ENCODE measurements at regions not wholly inside any gene's neighbourhood (a gene's known extent, or its start where the extent isn't known, plus 50 kb on each side); places are given as distances from the start of the nearest gene placed in this dataset.
"Not testable (repeated sequence)": the region's sequence is repeated elsewhere in the genome, so short reads cannot be mapped to it uniquely, and the experiment has no call there.

DNA sequence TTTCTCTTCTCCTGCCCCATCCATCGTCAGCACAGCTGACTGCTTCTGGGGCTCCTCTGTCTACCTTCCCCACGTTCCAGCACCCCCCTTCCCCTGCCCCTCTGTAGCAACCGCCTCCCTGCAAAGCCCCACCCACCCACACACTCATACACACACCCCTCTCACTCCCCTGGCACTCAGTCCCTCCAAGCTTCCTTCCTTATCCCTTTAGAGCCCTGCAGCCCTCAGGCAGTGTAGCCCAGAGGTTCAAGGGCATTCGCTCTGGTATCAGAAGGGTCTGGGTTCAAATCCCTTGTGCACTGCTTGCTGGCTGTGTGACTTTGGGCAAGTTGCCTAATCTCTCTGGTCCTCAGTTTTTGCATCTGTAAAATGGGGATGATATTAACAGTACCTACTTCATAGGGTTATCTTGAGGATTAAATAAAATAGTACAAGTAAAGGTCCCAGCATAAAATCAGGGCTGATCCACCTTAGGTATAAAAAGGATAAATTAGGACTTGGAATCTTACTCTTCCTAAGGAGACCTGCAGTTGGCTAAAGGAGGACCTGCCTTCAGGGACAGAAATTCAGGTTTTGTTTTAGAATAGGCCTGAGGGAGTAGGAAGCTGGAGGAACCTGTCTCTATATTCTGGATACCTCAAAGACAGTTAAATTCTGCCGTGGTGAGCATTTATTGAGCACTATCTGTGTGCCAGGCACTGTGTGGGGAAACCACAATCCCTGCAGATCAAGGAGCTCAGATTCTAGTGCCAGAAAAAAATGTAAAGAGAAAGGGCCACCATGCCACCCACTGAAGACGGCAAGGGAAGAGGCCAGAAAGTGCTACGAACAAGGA, 94.1 kb downstream of the SNX5 start:
- ATAC-seq: peak; percentile 63
- intact Hi-C loops (cut with micrococcal nuclease): no loop called here
- no peak for DNase-seq

DNA sequence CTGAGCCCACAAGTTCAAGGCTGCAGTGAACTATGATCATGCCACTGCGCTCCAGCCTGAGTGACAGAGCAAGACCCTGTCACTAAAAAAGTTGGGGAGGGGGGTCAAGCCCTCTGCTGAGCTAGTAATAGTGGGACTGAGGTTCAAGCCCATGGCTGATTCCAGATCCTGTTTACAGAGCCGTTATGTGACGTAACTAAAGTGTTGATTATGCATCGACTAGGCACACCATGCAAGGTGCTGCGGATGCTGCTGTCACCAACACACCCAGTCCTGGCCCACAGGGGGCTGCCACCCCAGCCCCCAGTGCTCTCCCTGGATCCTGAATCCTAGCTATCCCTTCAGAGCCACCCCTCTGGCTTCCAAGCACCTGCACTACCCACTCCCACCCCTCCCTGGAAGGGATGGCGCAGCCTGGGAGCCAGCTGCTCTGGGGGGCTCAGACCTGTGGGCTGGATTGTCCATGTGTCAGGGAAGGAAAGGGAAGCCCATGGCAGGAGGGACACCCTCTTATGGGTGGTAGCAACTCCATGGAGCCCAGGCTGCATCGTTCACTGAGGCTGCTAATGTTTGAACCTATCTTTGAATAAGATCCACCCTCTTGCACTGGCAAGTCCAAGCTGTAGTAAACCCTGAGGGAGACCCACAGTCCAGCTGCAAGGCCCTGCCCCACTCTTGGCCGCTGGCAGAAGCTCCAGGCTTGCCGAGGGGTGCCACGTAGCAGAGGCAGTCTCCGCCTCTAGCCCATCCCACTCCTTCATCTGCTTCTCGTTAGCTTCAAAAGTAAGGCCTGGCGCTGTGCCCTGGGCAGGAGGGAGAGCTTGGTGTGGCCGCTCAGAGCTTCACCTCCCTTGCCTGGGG, 95.0 kb downstream of the SNX5 start:
- intact Hi-C loops (cut with micrococcal nuclease): no loop called here
- ATAC-seq (peak; percentile 88), DNase-seq (peak; percentile 90)

DNA sequence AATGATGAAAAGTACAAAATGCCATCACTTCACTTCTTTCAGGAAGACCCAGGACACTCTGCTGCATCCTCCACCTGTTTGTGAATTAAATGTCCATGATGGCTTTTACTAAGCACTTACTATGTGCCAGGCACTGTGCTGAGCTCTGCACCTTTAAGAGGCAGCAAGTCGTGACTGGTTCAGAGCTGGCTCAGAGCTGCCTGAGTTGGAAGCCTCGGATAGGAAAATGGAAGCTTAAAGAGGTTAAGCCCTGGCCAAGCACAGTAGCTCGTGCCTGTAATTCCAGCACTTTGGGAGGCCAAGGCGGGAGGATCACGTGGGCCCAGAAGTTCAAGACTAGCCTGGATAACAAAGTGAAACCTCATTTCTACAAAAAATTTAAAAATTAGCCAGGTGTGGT, 95.6 kb downstream of the SNX5 start:
- ATAC-seq: no peak
- no peak for DNase-seq
- intact Hi-C loops (cut with micrococcal nuclease): no loop called here

DNA sequence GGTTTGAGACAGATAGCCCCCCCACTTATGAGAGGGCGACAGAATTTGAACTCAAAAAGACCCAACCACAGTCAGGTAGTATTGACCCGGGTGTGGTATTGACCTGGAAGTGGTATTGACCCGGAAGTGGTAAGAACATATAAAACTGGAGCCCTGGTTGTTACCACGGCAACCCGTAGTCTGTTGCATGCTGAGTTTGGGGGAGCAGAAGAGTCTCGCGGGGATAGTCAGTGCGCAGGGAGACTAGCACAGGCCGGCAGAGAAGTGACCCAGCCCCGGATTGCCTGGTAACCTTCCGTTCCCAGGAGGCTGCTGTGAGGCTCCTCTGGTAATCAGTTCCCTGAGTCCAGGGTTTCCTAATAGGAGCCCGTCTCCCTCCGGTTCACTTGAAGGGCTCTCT, 96.2 kb downstream of the SNX5 start:
- ATAC-seq: no peak
- intact Hi-C loops (cut with micrococcal nuclease): no loop called here
- DNase-seq: no peak

DNA sequence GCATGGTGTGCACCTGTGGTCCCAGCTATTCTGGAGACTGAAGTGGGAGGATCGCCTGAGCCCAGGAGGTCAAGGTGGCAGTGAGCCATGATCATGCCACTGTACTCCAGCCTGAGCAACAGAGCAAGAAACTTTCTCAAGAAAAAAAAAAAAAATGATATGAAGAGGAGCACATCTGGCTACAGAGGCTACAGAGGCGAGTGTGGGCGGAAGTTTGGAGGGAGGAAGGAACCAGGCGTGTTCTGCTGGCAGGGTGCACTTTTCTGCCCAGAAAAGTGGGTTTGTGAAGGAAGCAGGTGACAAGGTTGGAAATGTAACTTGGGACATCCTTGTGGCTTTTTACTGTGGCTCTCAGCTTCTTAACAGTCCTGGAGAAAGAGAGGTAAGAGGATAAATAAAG, 96.7 kb downstream of the SNX5 start:
- no peak for DNase-seq
- intact Hi-C loops (cut with micrococcal nuclease): no loop called here
- ATAC-seq: no peak

DNA sequence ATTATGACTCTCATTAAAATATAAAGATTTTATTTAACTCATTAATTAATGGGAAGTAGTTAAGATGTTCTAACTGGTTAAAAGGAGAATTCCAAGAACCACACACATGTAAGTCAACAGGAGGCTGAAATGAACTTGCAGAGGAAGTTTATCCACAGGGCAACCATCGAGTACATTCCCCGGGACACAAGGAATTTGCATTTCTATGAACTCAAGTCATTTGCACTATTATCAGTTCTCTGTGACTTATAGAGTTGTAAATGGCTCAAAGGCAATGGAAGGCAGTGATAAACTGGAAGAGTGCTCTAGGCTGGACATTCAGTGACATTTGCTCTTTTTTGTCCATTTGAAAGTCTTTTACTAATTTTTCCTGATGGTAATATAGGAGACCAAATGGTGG, 97.4 kb downstream of the SNX5 start:
- DNase-seq: no peak
- intact Hi-C loops (cut with micrococcal nuclease): no loop called here
- no peak for ATAC-seq

DNA sequence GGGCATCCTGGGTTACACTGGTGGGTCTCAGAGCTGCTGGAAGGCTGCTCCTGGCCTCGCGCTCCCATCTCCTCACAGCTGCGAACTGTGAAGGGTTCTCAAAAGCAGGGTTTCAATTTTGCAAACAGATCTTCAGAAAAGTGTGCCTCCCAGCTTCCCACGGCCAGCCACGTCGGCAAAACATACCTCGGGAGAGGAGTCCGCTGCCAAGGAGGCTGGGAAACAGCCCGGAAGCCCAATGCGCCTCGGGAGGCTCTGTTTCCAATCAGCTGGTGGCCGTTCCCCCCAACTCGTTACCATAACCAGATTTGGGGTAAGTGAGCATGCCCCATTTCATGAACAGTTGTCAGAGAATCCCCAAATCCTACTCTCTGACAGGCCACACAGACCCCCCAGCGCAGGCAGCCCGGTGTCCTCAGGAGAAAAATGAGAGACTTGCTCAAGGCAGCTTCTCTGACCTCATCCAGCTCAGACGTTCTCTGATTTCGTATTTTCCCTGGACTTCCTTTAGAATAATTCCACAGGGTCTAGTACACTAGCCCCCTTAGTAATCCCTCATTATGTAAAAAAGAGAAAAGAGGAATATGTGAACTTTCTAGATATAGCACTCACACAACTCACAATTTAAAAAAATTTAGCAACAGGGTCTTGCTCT, 98.4 kb downstream of the SNX5 start:
- ATAC-seq: no peak
- intact Hi-C loops (cut with micrococcal nuclease): no loop called here
- DNase-seq: peak; percentile 56

DNA sequence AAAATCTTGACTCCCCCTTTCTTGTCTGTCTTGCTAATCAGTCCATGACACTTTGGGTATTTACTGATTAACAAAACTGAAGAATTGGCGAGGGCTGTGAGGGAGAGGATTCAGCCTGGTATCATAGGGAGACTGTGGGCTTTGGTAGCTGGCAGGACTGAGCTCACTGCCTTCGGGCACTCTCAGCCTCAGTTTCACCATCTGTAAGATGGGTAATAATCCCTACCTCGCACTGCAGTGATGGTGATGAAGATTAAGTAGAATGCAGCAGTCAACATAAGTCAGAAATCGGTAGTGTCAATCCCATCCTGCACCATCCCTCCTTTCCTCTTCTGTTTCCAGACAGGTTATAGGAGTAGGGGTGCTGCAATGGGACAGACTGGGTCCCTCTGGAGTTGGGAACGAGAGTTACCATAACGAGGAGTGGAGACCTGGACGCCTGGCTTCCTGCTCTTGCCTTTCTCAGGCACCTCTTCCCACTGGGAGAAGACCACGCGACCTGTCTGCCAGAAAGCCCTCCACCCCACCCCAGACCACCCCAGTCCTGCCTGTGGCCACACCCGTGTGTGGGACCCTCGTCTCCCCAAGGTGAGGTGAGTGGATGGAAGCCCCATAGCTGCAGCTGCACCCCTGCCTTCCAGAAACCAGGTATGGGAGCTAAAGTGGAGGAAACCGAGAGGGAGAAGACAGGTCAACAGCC, 99.1 kb downstream of the SNX5 start:
- no peak for ATAC-seq
- no peak for DNase-seq
- intact Hi-C loops (cut with micrococcal nuclease): no loop called here

DNA sequence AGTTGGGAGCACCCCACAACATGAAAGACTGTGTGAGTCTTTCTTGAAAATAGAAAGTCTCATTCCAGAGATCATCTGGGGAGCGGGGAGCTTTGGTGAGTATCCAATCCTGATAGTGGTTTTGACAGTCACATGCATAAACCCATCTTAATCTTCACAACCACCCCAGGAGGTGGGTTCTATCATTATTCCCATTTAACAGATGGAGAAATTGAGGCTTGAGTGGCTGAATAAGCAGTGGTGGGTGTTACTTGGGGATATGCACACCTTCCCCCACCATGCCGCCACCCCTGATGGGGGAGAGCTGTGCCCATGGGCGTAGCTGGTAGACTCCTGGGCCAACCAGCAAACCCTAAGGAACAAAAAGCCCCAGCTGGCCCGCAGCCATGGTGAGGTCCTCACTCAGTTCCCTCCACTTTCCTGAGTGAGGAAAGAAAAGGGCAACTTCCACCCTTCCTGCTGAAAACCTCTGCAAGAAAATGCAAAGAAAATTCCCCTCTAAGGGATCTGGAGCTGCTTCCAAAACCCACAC, 99.8 kb downstream of the SNX5 start:
- intact Hi-C loops (cut with micrococcal nuclease): no loop called here
- DNase-seq: no peak
- no peak for ATAC-seq

DNA sequence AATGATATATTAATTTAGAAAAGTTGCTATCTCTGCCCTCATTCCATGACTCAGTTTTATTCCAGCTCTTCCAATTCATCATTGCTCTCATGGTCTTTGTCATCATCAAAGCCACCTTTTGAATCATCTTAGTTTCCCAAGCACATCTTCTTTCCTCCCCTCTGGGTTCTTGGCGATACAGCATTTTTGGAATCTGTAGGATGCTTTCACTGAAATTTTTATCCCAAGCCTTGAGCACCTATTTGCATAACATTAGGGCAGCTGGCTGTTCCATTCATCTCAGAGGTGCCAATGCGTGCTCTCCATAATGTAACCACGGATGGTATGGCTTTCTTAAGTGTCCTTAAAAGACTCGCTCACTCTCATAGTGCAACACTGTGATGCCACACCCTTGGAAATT, 100.4 kb downstream of the SNX5 start:
- ATAC-seq: no peak
- intact Hi-C loops (cut with micrococcal nuclease): no loop called here
- DNase-seq: no peak

DNA sequence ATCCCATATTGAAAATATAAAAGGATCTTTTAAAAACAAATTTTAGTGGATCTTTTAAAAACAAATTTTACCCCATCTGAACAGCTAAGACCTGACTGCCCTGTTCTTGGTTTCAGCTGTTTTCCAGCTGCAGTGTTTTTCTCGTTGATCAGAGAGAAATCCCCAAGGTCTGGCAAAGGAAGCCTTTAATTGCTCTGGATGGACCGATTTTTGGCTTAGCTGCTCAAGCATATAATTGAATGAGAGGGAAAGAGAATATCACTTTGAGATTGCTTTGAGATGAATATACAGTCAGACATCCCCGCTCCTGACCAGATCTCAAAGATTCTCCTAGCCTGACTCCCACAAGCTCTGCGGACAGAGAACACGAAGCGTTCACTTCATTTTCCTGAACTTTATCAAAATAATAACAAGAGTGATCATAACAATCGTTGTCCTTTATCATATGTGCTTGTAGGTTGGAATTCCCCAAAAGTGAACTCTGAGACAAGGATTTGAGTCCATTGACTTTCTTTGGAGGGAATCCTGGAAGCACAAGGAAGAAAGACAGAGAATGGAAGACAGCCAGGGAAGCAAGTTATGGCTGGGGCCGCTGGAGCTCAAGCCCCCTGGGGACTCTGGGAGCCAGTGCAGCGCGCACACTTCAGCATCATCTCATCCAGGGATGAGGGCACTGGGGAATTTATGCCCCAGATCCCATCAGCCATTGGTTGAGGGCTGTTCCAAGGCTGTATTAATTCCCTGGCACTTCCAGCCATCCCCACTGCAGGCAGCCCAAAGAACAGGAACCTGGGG, 101.3 kb downstream of the SNX5 start:
- no peak for DNase-seq
- peak; percentile 49 for ATAC-seq
- intact Hi-C loops (cut with micrococcal nuclease): no loop called here

DNA sequence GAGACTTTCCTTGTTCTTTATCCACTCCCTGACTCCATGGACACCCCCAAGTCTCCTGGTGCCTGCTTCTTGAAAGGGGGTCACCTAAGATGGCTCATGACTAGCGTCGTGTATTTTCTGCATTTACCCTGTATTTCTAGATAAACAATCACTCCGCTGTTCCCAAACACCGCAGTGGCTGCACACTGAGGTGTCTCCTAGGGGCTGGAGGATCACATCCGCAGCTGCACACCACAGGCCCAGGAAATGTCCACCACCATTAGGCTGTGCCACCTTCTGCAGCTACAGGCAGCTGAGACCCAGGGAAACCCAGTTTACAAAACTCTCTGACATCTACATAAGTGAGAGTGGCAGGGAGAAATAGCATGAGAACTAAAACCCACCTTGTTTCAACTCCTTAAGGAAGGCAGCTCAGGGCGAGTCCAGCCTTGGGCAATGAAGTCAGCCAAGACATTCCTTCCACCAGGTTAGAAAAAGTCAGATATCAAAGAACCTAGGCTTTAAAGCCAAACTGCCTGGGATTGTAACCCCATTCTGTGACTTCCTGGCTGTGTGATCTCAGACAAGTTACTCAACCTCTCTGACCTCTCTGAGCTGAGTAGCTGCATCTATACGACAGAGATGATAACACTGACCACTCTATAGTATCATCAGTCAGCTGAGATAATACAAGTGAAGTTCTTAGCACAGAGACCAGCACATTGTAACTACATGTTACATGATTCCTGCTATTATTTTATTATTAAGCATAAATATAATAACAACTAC, 102.2 kb downstream of the SNX5 start:
- intact Hi-C loops (cut with micrococcal nuclease): no loop called here
- DNase-seq: no peak
- ATAC-seq: no peak

DNA sequence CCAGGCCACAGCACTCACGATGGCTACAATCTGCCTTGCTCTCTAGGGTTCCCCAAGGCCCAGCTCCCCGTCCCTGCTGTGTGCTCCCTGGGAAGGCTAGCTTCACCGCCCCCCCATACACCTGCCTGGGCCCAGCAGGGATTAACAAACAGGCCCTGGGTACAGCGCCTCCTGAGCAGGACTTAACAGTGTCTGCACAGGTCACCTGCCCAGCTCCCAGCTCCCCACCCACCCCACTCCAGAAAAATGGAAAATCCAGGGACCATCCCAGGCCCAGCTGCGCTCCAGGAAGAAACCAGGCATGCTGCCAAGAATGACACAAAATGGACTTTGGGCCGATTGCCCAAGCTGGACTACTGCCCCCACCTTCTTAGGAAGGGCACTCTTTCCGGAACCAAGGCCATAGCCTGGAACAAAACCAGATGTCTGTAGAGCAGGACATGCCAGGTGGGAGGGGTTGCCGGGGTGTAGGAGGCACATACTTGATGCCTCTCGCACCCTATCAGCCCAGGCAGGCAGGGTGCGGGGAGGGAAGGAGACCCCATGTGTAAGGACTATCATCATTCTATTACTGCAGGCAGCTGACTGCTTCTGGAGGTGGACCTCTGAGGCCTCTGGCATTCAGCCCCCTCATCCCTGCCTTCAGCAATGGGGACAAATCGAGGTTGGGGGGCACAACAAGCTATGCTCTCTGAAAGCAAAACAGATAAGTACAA, 104.9 kb downstream of the SNX5 start:
- no peak for ATAC-seq
- intact Hi-C loops (cut with micrococcal nuclease): no loop called here
- no peak for DNase-seq

DNA sequence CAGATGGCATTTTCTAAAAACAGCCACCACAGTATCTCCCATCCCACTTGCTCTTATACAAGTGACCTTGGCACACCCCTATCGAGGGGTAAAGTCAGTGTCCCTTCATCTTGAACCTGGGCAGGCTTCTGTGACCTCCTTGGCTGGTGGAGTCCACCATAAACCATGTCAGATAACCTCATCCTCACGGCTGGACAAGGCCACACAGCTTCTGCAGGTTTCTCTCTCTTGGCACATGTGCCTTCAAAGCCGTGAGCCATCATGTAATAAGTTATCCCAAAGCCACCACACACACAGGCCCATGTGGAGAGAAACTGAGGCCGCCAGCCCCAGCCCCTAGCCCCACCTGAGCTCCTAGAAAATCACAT, 105.4 kb downstream of the SNX5 start:
- intact Hi-C loops (cut with micrococcal nuclease): no loop called here
- DNase-seq: no peak
- ATAC-seq: no peak

DNA sequence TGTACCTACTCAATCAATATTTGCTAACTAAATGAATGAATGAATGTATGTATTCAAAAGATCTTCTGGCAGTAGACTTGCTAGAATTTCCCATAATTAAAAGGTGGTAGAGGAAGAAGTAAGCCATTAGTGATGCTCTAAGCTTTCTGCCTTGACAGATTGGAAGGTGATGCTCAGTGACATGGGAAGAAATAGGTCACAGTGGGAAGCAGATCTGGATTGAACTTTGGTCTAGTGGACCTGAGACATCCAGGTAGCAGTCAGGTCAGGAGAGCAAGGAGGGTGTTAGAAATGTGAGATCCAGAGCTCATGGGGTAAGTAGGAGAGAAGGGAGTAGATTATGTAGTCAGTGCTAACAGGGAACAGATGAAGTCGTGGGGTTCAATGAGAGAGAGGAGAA, 106.4 kb downstream of the SNX5 start:
- no peak for ATAC-seq
- intact Hi-C loops (cut with micrococcal nuclease): no loop called here
- DNase-seq: no peak

DNA sequence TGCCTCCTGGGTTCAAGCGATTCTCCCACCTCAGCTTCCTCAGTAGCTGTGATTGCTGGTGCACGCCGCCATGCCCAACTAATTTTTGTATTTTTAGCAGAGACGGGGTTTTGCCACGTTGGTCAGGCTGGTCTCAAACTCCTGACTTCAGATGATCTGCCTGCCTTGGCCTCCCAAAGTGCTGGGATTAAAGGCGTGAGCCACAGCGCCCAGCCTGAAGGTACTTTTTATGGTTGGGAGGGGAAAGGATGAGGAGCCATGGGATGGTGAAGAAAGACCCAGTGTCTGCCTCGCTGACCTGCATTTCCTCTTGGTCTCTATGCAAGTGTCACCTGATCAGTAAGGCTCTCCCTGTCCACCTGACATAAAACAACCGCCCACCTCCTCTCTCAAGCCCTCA, 107.0 kb downstream of the SNX5 start:
- intact Hi-C loops (cut with micrococcal nuclease); DNase-seq; ATAC-seq: not testable (repeated sequence)
